ENCODE measurements at regions not wholly inside any gene's neighbourhood (a gene's known extent, or its start where the extent isn't known, plus 50 kb on each side); places are given as distances from the start of the nearest gene placed in this dataset.
"Not testable (repeated sequence)": the region's sequence is repeated elsewhere in the genome, so short reads cannot be mapped to it uniquely, and the experiment has no call there.

GRCh38 chr16:64084706-64085105 is 1037.2 kb downstream of the CDH11 start:
- no peaks in the 10 kb centered on the region for H3K9me3 ChIP-seq (ENCODE audit: low read depth, low read length)
- no peak overlapping the region for H3K27ac ChIP-seq
- H3K9ac ChIP-seq (ENCODE audit: insufficient read length): no peak overlapping the region
- TF ChIP-seq FOXP2 (optimal IDR thresholded peaks at IDR 0.05; ENCODE audit: control extremely low read depth, extremely low read length, insufficient read depth): no peak
- TF ChIP-seq EZH2 (IDR thresholded peaks at IDR 0.05): no peak
- TF ChIP-seq POLR2AphosphoS5 (IDR thresholded peaks at IDR 0.05; ENCODE audit: borderline replicate concordance, low read depth, low read length): no peak
- no peaks in the 10 kb centered on the region for H3K36me3 ChIP-seq (ENCODE audit: insufficient read depth, low read length)
- no peak overlapping the region for H3K4me3 ChIP-seq
- DNase-seq (ENCODE audit: low read depth, low spot score): no peak

GRCh38 chr16:64083428-64084129 is 1038.3 kb downstream of the CDH11 start:
- Histone ChIP-seq H3K27ac (no peak overlapping the region), H3K9me3 (ENCODE audit: low read depth, low read length) (no peaks in the 10 kb centered on the region), H3K9ac (ENCODE audit: insufficient read length) (no peak overlapping the region), H3K36me3 (ENCODE audit: insufficient read depth, low read length) (no peaks in the 10 kb centered on the region), H3K4me3 (no peak overlapping the region)
- TF ChIP-seq POLR2AphosphoS5 (IDR thresholded peaks at IDR 0.05; ENCODE audit: borderline replicate concordance, low read depth, low read length) (no peak), EZH2 (IDR thresholded peaks at IDR 0.05) (no peak), FOXP2 (optimal IDR thresholded peaks at IDR 0.05; ENCODE audit: control extremely low read depth, extremely low read length, insufficient read depth) (no peak)
- DNase-seq (ENCODE audit: low read depth, low spot score): no peak

GRCh38 chr16:64077242-64077641 is 1044.6 kb downstream of the CDH11 start:
- TF ChIP-seq EZH2 (IDR thresholded peaks at IDR 0.05): no peak
- TF ChIP-seq FOXP2 (optimal IDR thresholded peaks at IDR 0.05; ENCODE audit: control extremely low read depth, extremely low read length, insufficient read depth): no peak
- no peak for TF ChIP-seq POLR2AphosphoS5 (IDR thresholded peaks at IDR 0.05; ENCODE audit: borderline replicate concordance, low read depth, low read length)
- Histone ChIP-seq H3K9me3 (ENCODE audit: low read depth, low read length) (no peaks in the 10 kb centered on the region), H3K36me3 (ENCODE audit: insufficient read depth, low read length) (no peaks in the 10 kb centered on the region), H3K27ac (no peak overlapping the region), H3K9ac (ENCODE audit: insufficient read length) (no peak overlapping the region), H3K4me3 (no peak overlapping the region)
- no peak for DNase-seq (ENCODE audit: low read depth, low spot score)

- H3K27ac ChIP-seq: no peak overlapping the region
- DNase-seq (ENCODE audit: low read depth, low spot score): no peak
- no peaks in the 10 kb centered on the region for H3K9me3 ChIP-seq (ENCODE audit: low read depth, low read length)
Measured at GRCh38 chr16:64074706-64075105, 1047.2 kb downstream of the CDH11 start.

GRCh38 chr16:64072131-64072730 is 1049.6 kb downstream of the CDH11 start:
- H3K4me3 ChIP-seq; H3K36me3 ChIP-seq (ENCODE audit: insufficient read depth, low read length); H3K9me3 ChIP-seq (ENCODE audit: low read depth, low read length); H3K27ac ChIP-seq; DNase-seq (ENCODE audit: low read depth, low spot score); H3K9ac ChIP-seq (ENCODE audit: insufficient read length): not testable (repeated sequence)

More at GRCh38 chr16:64074706-64075105, 1047.2 kb downstream of the CDH11 start:
- no peak overlapping the region for H3K4me3 ChIP-seq
- TF ChIP-seq EZH2 (IDR thresholded peaks at IDR 0.05): no peak
- no peak for TF ChIP-seq POLR2AphosphoS5 (IDR thresholded peaks at IDR 0.05; ENCODE audit: borderline replicate concordance, low read depth, low read length)
- no peak for TF ChIP-seq FOXP2 (optimal IDR thresholded peaks at IDR 0.05; ENCODE audit: control extremely low read depth, extremely low read length, insufficient read depth)
- H3K9ac ChIP-seq (ENCODE audit: insufficient read length): no peak overlapping the region
- H3K36me3 ChIP-seq (ENCODE audit: insufficient read depth, low read length): no peaks in the 10 kb centered on the region

DNA sequence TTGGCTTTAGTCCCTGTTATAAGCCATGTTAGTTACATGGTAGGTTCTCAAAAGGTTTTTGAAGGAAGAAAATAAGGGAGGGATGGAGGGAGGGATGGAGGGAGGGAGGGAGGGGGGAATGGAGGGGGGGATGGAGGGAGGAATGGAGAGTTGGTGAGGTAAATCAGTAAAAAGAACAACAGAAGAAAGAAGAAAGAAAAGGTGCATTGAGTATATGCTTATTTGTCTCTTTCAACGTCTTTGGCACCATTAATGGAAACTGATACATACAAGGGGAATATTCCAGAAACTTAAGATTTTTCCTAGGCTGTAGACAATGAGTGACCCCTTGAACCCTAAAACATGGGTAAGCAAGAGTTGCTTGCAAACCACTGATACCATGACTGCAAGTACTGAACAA is 1056.3 kb downstream of the CDH11 start:
- Histone ChIP-seq H3K36me3 (ENCODE audit: insufficient read depth, low read length) (no peaks in the 10 kb centered on the region), H3K9ac (ENCODE audit: insufficient read length) (no peak overlapping the region), H3K4me3 (no peak overlapping the region), H3K9me3 (ENCODE audit: low read depth, low read length) (no peaks in the 10 kb centered on the region), H3K27ac (no peak overlapping the region)
- TF ChIP-seq EZH2 (IDR thresholded peaks at IDR 0.05) (no peak), POLR2AphosphoS5 (IDR thresholded peaks at IDR 0.05; ENCODE audit: borderline replicate concordance, low read depth, low read length) (no peak), FOXP2 (optimal IDR thresholded peaks at IDR 0.05; ENCODE audit: control extremely low read depth, extremely low read length, insufficient read depth) (no peak)
- no peak for DNase-seq (ENCODE audit: low read depth, low spot score)

DNA sequence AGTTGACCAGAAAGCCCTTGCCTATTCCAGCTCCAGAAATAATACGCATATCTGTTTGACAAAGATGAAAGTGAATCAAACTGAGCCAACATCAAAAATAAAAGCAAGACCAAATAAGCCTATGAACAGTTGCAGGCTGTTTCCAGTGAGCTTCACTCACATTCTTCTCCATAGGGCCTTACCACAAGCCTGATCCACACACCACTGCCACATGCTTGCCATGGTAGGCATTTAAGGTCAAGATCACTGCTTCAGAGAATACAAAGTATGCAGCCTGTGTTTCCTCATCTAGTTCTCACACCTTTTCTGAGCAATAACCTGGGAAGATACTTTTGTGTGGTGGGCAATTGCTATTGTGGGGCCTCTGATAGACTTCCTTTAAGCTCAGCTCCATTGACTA is 1060.2 kb downstream of the CDH11 start:
- TF ChIP-seq POLR2AphosphoS5 (IDR thresholded peaks at IDR 0.05; ENCODE audit: borderline replicate concordance, low read depth, low read length) (no peak), EZH2 (IDR thresholded peaks at IDR 0.05) (no peak), FOXP2 (optimal IDR thresholded peaks at IDR 0.05; ENCODE audit: control extremely low read depth, extremely low read length, insufficient read depth) (no peak)
- no peak for DNase-seq (ENCODE audit: low read depth, low spot score)
- Histone ChIP-seq H3K36me3 (ENCODE audit: insufficient read depth, low read length) (no peaks in the 10 kb centered on the region), H3K27ac (no peak overlapping the region), H3K9ac (ENCODE audit: insufficient read length) (no peak overlapping the region), H3K9me3 (ENCODE audit: low read depth, low read length) (no peaks in the 10 kb centered on the region), H3K4me3 (no peak overlapping the region)

GRCh38 chr16:64060631-64061030 is 1061.2 kb downstream of the CDH11 start:
- Histone ChIP-seq H3K9me3 (ENCODE audit: low read depth, low read length) (no peaks in the 10 kb centered on the region), H3K27ac (no peak overlapping the region), H3K36me3 (ENCODE audit: insufficient read depth, low read length) (no peaks in the 10 kb centered on the region), H3K4me3 (no peak overlapping the region), H3K9ac (ENCODE audit: insufficient read length) (no peak overlapping the region)
- no peak for TF ChIP-seq FOXP2 (optimal IDR thresholded peaks at IDR 0.05; ENCODE audit: control extremely low read depth, extremely low read length, insufficient read depth)
- no peak for TF ChIP-seq EZH2 (IDR thresholded peaks at IDR 0.05)
- TF ChIP-seq POLR2AphosphoS5 (IDR thresholded peaks at IDR 0.05; ENCODE audit: borderline replicate concordance, low read depth, low read length): no peak
- no peak for DNase-seq (ENCODE audit: low read depth, low spot score)

DNA sequence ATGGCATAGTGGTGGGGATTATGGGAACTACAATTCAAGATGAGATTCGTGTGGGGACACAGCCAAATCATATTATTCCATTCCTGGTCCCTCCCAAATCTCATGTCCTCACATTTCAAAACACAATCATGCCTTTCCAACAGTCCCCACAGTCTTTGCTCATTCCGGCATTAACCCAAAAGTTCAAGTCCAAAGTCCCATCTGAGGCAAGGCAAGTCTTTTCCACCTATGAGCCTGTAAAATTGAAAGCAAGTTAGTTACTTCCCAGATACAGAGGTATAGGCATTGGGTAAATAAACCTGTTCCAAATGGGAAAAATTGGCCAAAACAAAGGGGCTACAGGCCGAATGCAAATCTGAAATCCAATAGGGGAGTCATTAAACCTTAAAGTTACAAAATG is 1063.2 kb downstream of the CDH11 start:
- DNase-seq (ENCODE audit: low read depth, low spot score): no peak
- no peak overlapping the region for H3K27ac ChIP-seq
- H3K36me3 ChIP-seq (ENCODE audit: insufficient read depth, low read length): no peaks in the 10 kb centered on the region
- H3K9me3 ChIP-seq (ENCODE audit: low read depth, low read length): no peaks in the 10 kb centered on the region
- no peak overlapping the region for H3K4me3 ChIP-seq
- H3K9ac ChIP-seq (ENCODE audit: insufficient read length): no peak overlapping the region
- no peak for TF ChIP-seq EZH2 (IDR thresholded peaks at IDR 0.05)
- TF ChIP-seq POLR2AphosphoS5 (IDR thresholded peaks at IDR 0.05; ENCODE audit: borderline replicate concordance, low read depth, low read length): no peak
- no peak for TF ChIP-seq FOXP2 (optimal IDR thresholded peaks at IDR 0.05; ENCODE audit: control extremely low read depth, extremely low read length, insufficient read depth)

Data from SK-N-MC (cell line).